ENCODE measurements at regions not wholly inside any gene's neighbourhood (a gene's known extent, or its start where the extent isn't known, plus 50 kb on each side); places are given as distances from the start of the nearest gene placed in this dataset.

DNA sequence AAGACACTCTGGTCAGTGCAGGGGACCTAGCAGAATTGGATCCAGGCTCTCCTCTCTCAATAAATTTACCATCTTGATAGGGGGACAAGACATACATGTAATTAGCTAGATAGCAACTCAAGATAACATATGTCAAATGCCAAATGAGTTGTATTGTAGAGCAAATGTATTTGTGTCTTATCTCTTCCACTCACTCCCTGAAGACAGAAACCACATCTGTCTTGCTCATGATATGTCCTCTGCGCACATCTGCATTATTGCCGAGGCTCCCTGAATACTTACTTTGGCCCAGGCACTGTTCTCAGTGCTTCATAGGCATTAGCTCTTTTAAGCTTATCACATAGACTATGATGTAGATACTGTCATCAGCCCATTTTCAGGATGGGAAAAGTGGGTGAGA, 122.9 kb upstream of the GATA6 start:
- TF ChIP-seq EGR1 (IDR thresholded peaks at IDR 0.05; ENCODE audit: low read depth) (no peak), SRF (IDR thresholded peaks at IDR 0.05; ENCODE audit: low read depth) (no peak), EZH2 (IDR thresholded peaks at IDR 0.05) (no peak), EZH2phosphoT487 (IDR thresholded peaks at IDR 0.05; ENCODE audit: borderline replicate concordance) (no peak), JUND (IDR thresholded peaks at IDR 0.05) (no peak), CEBPB (IDR thresholded peaks at IDR 0.05; ENCODE audit: low read depth) (no peak), POLR2A (IDR thresholded peaks at IDR 0.05; ENCODE audit: borderline replicate concordance, extremely low read depth, insufficient read depth, insufficient read length) (no peak), ELF1 (IDR thresholded peaks at IDR 0.05; ENCODE audit: borderline replicate concordance, low read depth) (no peak), ZFX (IDR thresholded peaks at IDR 0.05) (no peak), SP1 (IDR thresholded peaks at IDR 0.05; ENCODE audit: low read depth) (no peak), FOSL1 (IDR thresholded peaks at IDR 0.05; ENCODE audit: low read depth) (no peak)
- TF ChIP-seq, protein P1, sequence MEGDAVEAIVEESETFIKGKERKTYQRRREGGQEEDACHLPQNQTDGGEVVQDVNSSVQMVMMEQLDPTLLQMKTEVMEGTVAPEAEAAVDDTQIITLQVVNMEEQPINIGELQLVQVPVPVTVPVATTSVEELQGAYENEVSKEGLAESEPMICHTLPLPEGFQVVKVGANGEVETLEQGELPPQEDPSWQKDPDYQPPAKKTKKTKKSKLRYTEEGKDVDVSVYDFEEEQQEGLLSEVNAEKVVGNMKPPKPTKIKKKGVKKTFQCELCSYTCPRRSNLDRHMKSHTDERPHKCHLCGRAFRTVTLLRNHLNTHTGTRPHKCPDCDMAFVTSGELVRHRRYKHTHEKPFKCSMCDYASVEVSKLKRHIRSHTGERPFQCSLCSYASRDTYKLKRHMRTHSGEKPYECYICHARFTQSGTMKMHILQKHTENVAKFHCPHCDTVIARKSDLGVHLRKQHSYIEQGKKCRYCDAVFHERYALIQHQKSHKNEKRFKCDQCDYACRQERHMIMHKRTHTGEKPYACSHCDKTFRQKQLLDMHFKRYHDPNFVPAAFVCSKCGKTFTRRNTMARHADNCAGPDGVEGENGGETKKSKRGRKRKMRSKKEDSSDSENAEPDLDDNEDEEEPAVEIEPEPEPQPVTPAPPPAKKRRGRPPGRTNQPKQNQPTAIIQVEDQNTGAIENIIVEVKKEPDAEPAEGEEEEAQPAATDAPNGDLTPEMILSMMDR (IDR thresholded peaks at IDR 0.05 in 2 of 3, conservative IDR thresholded peaks at IDR 0.05 in 1 of 3; ENCODE audit: borderline replicate concordance in 1 of 3, insufficient read depth in 1 of 3, low read depth in 2 of 3, low read length in 2 of 3): no peak
- TF ChIP-seq, protein P2, sequence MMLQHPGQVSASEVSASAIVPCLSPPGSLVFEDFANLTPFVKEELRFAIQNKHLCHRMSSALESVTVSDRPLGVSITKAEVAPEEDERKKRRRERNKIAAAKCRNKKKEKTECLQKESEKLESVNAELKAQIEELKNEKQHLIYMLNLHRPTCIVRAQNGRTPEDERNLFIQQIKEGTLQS (IDR thresholded peaks at IDR 0.05): no peak
- TF ChIP-seq, protein P3, sequence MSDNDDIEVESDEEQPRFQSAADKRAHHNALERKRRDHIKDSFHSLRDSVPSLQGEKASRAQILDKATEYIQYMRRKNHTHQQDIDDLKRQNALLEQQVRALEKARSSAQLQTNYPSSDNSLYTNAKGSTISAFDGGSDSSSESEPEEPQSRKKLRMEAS (IDR thresholded peaks at IDR 0.05): no peak

All from HCT116 (cell line).